ENCODE measurements at regions not wholly inside any gene's neighbourhood (a gene's known extent, or its start where the extent isn't known, plus 50 kb on each side); places are given as distances from the start of the nearest gene placed in this dataset.
"Not testable (repeated sequence)": the region's sequence is repeated elsewhere in the genome, so short reads cannot be mapped to it uniquely, and the experiment has no call there.

- Histone ChIP-seq H3K36me3 (ENCODE audit: insufficient read depth, low read length) (no peaks in the 10 kb centered on the region), H3K27ac (ENCODE audit: low read length) (no peak overlapping the region), H3K4me3 (ENCODE audit: low read length) (no peak overlapping the region), H3K4me2 (ENCODE audit: low read length) (no peak overlapping the region), H3F3A (ENCODE audit: insufficient read depth, low read length, poor library complexity, severe bottlenecking) (no peaks in the 10 kb centered on the region), H3K79me2 (replicated peaks; ENCODE audit: insufficient read depth, low read length) (no peaks in the 10 kb centered on the region), H3K9ac (ENCODE audit: low read length) (no peak overlapping the region), H4K20me1 (ENCODE audit: insufficient read depth) (no peaks in the 10 kb centered on the region), H2AFZ (ENCODE audit: low read depth, low read length) (no peak overlapping the region), H3K27me3 (ENCODE audit: insufficient read depth, low read depth, low read length) (no peaks in the 10 kb centered on the region), H3K9me2 (ENCODE audit: insufficient read depth, low read length) (no peaks in the 10 kb centered on the region), H3K9me3 (ENCODE audit: low read length) (peaks cover 3% of the 10 kb centered on the region)
- TF ChIP-seq EP300 (conservative IDR thresholded peaks at IDR 0.05; ENCODE audit: poor library complexity, severe bottlenecking) (no peak), SMC3 (conservative IDR thresholded peaks at IDR 0.05; ENCODE audit: poor library complexity) (no peak), MXI1 (conservative IDR thresholded peaks at IDR 0.05; ENCODE audit: poor library complexity, severe bottlenecking) (no peak), REST (IDR thresholded peaks at IDR 0.05; ENCODE audit: borderline replicate concordance) (no peak), CTCF (IDR thresholded peaks at IDR 0.05; ENCODE audit: poor library complexity, severe bottlenecking) (no peak), POLR2AphosphoS5 (IDR thresholded peaks at IDR 0.05) (no peak), EZH2 (IDR thresholded peaks at IDR 0.05; ENCODE audit: borderline replicate concordance, insufficient read depth, low read length, poor library complexity, severe bottlenecking) (no peak), TAF1 (IDR thresholded peaks at IDR 0.05; ENCODE audit: low read depth) (no peak), RAD21 (conservative IDR thresholded peaks at IDR 0.05) (no peak)
These were observed 59.9 kb upstream of the JAK1 start for GRCh38 chr1:65026235-65026634.

- Histone ChIP-seq H3K9ac (ENCODE audit: low read length) (no peak overlapping the region), H3K4me3 (ENCODE audit: low read length) (no peak overlapping the region), H2AFZ (ENCODE audit: low read depth, low read length) (no peak overlapping the region), H4K20me1 (ENCODE audit: insufficient read depth) (no peaks in the 10 kb centered on the region), H3K9me3 (ENCODE audit: low read length) (peaks cover 3% of the 10 kb centered on the region), H3F3A (ENCODE audit: insufficient read depth, low read length, poor library complexity, severe bottlenecking) (no peaks in the 10 kb centered on the region), H3K36me3 (ENCODE audit: insufficient read depth, low read length) (no peaks in the 10 kb centered on the region), H3K9me2 (ENCODE audit: insufficient read depth, low read length) (no peaks in the 10 kb centered on the region), H3K79me2 (replicated peaks; ENCODE audit: insufficient read depth, low read length) (no peaks in the 10 kb centered on the region), H3K27ac (ENCODE audit: low read length) (no peak overlapping the region), H3K27me3 (ENCODE audit: insufficient read depth, low read depth, low read length) (no peaks in the 10 kb centered on the region), H3K4me2 (ENCODE audit: low read length) (no peak overlapping the region)
- TF ChIP-seq EZH2 (IDR thresholded peaks at IDR 0.05; ENCODE audit: borderline replicate concordance, insufficient read depth, low read length, poor library complexity, severe bottlenecking) (no peak), TAF1 (IDR thresholded peaks at IDR 0.05; ENCODE audit: low read depth) (no peak), RAD21 (conservative IDR thresholded peaks at IDR 0.05) (no peak), POLR2AphosphoS5 (IDR thresholded peaks at IDR 0.05) (no peak), MXI1 (conservative IDR thresholded peaks at IDR 0.05; ENCODE audit: poor library complexity, severe bottlenecking) (no peak), EP300 (conservative IDR thresholded peaks at IDR 0.05; ENCODE audit: poor library complexity, severe bottlenecking) (no peak), SMC3 (conservative IDR thresholded peaks at IDR 0.05; ENCODE audit: poor library complexity) (no peak), REST (IDR thresholded peaks at IDR 0.05; ENCODE audit: borderline replicate concordance) (no peak), CTCF (IDR thresholded peaks at IDR 0.05; ENCODE audit: poor library complexity, severe bottlenecking) (no peak)
These were observed 61.5 kb upstream of the JAK1 start for GRCh38 chr1:65027666-65028358.

GRCh38 chr1:65029434-65029833 is 63.1 kb upstream of the JAK1 start:
- not testable (repeated sequence) for H3F3A ChIP-seq (ENCODE audit: insufficient read depth, low read length, poor library complexity, severe bottlenecking); H3K36me3 ChIP-seq (ENCODE audit: insufficient read depth, low read length); H3K27me3 ChIP-seq (ENCODE audit: insufficient read depth, low read depth, low read length); H4K20me1 ChIP-seq (ENCODE audit: insufficient read depth); H3K4me3 ChIP-seq (ENCODE audit: low read length); H3K9ac ChIP-seq (ENCODE audit: low read length); H3K27ac ChIP-seq (ENCODE audit: low read length); H3K79me2 ChIP-seq (replicated peaks; ENCODE audit: insufficient read depth, low read length); H2AFZ ChIP-seq (ENCODE audit: low read depth, low read length); H3K9me3 ChIP-seq (ENCODE audit: low read length); H3K9me2 ChIP-seq (ENCODE audit: insufficient read depth, low read length); H3K4me2 ChIP-seq (ENCODE audit: low read length)
